ENCODE measurements at regions not wholly inside any gene's neighbourhood (a gene's known extent, or its start where the extent isn't known, plus 50 kb on each side); places are given as distances from the start of the nearest gene placed in this dataset.

DNA sequence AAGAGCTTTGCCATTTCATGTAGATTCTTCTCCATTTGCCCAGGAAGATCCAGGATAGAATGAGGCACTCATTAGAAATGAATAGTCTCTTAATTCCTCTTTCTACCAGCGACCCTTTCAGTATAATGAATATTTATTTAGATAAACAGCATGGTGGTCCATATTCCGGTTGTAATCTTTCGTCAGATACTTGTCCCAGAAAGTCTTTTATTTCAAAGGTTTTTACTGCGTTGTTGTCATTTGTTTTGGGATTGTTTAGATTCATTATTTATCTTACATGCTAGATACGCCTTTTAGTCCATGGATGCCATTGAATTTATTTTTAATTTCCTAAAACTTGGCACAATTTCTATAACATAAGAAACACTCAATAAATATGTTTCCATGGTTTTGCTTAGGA, 139.7 kb upstream of the FLRT2 start:
- DNase-seq (no peak), ATAC-seq (no peak)
- no peaks in the 10 kb centered on the region for H3K36me3 ChIP-seq (ENCODE audit: low read depth)
- H3K4me3 ChIP-seq: no peak overlapping the region
- no peaks in the 10 kb centered on the region for H3K9me3 ChIP-seq
- H3K4me1 ChIP-seq (ENCODE audit: low read depth): no peaks in the 10 kb centered on the region
- TF ChIP-seq, protein P1, sequence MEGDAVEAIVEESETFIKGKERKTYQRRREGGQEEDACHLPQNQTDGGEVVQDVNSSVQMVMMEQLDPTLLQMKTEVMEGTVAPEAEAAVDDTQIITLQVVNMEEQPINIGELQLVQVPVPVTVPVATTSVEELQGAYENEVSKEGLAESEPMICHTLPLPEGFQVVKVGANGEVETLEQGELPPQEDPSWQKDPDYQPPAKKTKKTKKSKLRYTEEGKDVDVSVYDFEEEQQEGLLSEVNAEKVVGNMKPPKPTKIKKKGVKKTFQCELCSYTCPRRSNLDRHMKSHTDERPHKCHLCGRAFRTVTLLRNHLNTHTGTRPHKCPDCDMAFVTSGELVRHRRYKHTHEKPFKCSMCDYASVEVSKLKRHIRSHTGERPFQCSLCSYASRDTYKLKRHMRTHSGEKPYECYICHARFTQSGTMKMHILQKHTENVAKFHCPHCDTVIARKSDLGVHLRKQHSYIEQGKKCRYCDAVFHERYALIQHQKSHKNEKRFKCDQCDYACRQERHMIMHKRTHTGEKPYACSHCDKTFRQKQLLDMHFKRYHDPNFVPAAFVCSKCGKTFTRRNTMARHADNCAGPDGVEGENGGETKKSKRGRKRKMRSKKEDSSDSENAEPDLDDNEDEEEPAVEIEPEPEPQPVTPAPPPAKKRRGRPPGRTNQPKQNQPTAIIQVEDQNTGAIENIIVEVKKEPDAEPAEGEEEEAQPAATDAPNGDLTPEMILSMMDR (IDR thresholded peaks at IDR 0.05): no peak
- intact Hi-C loops (cut with DNase I, micrococcal nuclease): no loop called here

DNA sequence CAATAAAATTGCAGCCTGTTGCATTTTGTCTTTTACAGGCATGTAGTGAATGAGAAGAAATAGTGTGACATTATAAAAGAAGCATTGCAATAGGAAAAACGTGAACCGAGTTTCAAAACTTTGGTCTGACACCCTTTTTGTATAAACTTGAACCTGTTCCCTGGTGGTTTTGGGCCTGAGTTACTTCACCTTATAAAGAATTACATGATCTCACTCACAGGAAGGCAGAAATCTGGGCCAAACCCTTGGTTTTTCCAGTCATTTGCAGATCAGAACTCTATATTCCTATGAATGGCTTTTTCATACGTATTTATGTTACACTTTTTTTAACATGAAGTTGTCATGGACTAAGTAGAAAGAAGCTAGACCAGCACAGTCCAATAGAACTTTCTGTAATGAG, 138.5 kb upstream of the FLRT2 start:
- no peaks in the 10 kb centered on the region for H3K9me3 ChIP-seq
- TF ChIP-seq, protein P1 (IDR thresholded peaks at IDR 0.05): no peak
- H3K36me3 ChIP-seq (ENCODE audit: low read depth): no peaks in the 10 kb centered on the region
- no peak for DNase-seq
- H3K4me1 ChIP-seq (ENCODE audit: low read depth): no peaks in the 10 kb centered on the region
- intact Hi-C loops (cut with DNase I, micrococcal nuclease): no loop called here
- no peak overlapping the region for H3K4me3 ChIP-seq
- ATAC-seq: no peak

DNA sequence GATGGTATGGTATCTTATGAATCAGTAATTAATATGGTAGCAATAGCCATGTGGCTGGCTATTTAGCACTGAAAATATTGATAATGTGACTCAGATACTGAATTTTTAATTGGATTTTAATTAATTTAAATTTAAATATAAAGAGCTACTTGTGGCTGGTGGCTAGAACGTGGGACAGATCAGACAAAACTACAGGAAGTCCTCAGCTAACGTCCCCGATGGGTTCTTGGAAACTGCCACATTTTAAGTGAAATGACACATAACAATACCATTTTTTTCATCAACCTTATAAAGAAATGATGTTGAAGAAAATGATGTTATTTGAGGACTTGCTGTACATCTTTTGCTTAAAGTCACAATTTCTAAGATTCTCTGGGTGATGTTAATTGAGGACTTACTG, 138.1 kb upstream of the FLRT2 start:
- intact Hi-C loops (cut with DNase I, micrococcal nuclease): no loop called here
- H3K4me1 ChIP-seq (ENCODE audit: low read depth): no peaks in the 10 kb centered on the region
- ATAC-seq (no peak), DNase-seq (no peak)
- TF ChIP-seq, protein P1 (IDR thresholded peaks at IDR 0.05): no peak
- no peaks in the 10 kb centered on the region for H3K9me3 ChIP-seq
- no peaks in the 10 kb centered on the region for H3K36me3 ChIP-seq (ENCODE audit: low read depth)
- H3K4me3 ChIP-seq: no peak overlapping the region

DNA sequence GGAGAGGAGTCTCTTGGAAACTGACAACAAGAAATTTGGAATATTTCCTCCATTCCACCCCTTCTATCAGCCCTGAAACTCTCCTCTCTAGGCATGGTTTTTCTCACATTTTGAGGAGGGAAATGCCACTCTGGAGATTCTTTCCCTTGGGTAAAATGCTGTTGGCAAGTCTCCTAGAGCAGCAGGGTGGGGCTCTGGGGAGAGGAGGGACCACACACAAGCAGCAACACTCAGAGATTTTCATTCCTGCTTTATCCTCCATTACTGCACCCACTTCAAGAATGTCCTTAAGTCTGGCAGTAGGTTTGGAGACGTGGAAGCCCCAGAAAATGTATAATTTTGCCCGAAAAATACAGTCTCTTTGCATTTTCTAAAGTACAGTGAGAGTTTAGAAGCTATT, 130.8 kb upstream of the FLRT2 start:
- H3K4me3 ChIP-seq: no peak overlapping the region
- DNase-seq: no peak
- H3K36me3 ChIP-seq (ENCODE audit: low read depth): no peaks in the 10 kb centered on the region
- no peak for ATAC-seq
- H3K9me3 ChIP-seq: no peaks in the 10 kb centered on the region
- no peaks in the 10 kb centered on the region for H3K4me1 ChIP-seq (ENCODE audit: low read depth)
- TF ChIP-seq, protein P1 (IDR thresholded peaks at IDR 0.05): no peak
- intact Hi-C loops (cut with DNase I, micrococcal nuclease): no loop called here

DNA sequence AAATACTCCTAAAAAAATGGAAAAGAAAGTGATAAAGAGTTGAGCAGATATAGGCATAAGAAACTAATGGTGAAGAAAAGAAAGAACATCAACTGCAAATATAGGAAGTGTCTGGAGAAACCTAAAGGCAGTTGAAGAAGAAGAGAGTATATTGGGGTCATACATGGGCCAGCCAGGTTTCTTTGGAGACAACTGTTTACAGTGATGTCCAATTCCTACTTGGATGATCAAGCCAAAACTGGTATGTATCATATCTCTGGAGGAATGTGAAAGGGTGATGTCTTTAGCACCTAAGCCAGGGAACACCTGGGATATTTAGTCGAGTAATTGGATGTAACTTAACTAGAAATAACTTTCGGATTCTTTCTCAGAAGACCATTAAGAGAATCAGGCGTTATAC, 129.3 kb upstream of the FLRT2 start:
- DNase-seq (no peak), ATAC-seq (no peak)
- H3K4me3 ChIP-seq: no peak overlapping the region
- TF ChIP-seq, protein P1 (IDR thresholded peaks at IDR 0.05): no peak
- H3K9me3 ChIP-seq: no peaks in the 10 kb centered on the region
- H3K36me3 ChIP-seq (ENCODE audit: low read depth): no peaks in the 10 kb centered on the region
- H3K4me1 ChIP-seq (ENCODE audit: low read depth): no peaks in the 10 kb centered on the region
- intact Hi-C loops (cut with DNase I, micrococcal nuclease): no loop called here

DNA sequence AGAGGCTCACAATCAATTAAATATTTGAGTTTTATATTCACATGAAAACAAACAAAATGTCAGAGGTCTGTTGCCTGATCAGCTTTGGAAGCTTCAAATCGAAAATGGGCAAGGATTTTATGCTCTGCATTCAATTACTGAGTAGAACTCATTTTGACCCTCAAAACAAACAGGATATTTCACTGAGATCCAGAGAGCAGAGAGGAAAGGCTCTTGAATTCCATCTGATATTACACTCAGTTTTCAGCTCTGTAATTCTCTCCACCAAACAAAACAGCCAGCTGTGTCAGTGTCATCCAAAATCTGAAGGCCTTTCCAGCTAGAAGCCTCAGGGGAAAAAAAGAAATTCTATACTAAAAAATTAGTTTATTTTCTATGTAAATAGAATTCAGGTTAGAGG, 128.6 kb upstream of the FLRT2 start:
- H3K4me3 ChIP-seq: no peak overlapping the region
- TF ChIP-seq, protein P1 (IDR thresholded peaks at IDR 0.05): no peak
- no peaks in the 10 kb centered on the region for H3K4me1 ChIP-seq (ENCODE audit: low read depth)
- ATAC-seq (no peak), DNase-seq (no peak)
- intact Hi-C loops (cut with DNase I, micrococcal nuclease): no loop called here
- H3K9me3 ChIP-seq: no peaks in the 10 kb centered on the region
- H3K36me3 ChIP-seq (ENCODE audit: low read depth): no peaks in the 10 kb centered on the region

Measured in mucosa of descending colon (tissue), 3 donors.